ENCODE measurements at regions not wholly inside any gene's neighbourhood (a gene's known extent, or its start where the extent isn't known, plus 50 kb on each side); places are given as distances from the start of the nearest gene placed in this dataset.

- TF ChIP-seq SP1 (IDR thresholded peaks at IDR 0.05; ENCODE audit: low read depth) (no peak), SIN3A (IDR thresholded peaks at IDR 0.05; ENCODE audit: low read depth) (no peak), FOSL1 (IDR thresholded peaks at IDR 0.05; ENCODE audit: low read depth) (no peak), ZBTB33 (IDR thresholded peaks at IDR 0.05; ENCODE audit: extremely low read depth, insufficient replicate concordance, low read length) (no peak), POLR2AphosphoS5 (IDR thresholded peaks at IDR 0.05; ENCODE audit: low read depth, low read length) (no peak), MAX (IDR thresholded peaks at IDR 0.05) (no peak), YY1 (IDR thresholded peaks at IDR 0.05; ENCODE audit: extremely low read depth, insufficient replicate concordance, low read depth, low read length) (no peak)
- Histone ChIP-seq H3K4me3 (replicated peaks in 1 of 2; ENCODE audit: low read depth in 1 of 2, low read length in 2 of 2) (no peak overlapping the region), H3K9me2 (ENCODE audit: insufficient read depth) (no peaks in the 10 kb centered on the region), H3K4me2 (ENCODE audit: low read length) (peak overlapping the region; percentile 37), H2AFZ (ENCODE audit: low read depth, low read length, poor library complexity, severe bottlenecking) (no peak overlapping the region), H4K20me1 (ENCODE audit: insufficient read depth) (no peaks in the 10 kb centered on the region), H3K9ac (ENCODE audit: low read length) (no peak overlapping the region), H3K9me3 (ENCODE audit: control insufficient read depth in 1 of 2, insufficient read depth in 1 of 2, low read depth in 1 of 2, low read length in 2 of 2) (no peaks in the 10 kb centered on the region), H3K36me3 (ENCODE audit: control insufficient read depth in 1 of 2, insufficient read depth in 2 of 2, low read length in 2 of 2) (no peaks in the 10 kb centered on the region), H3K79me2 (ENCODE audit: insufficient read depth, low read length) (no peaks in the 10 kb centered on the region), H3K27ac (ENCODE audit: low read depth, low read length) (no peak overlapping the region), H3K27me3 (ENCODE audit: insufficient read depth, low read length) (peaks cover 12% of the 10 kb centered on the region; the same call in 1 of the 2 replicates), H3K4me1 (ENCODE audit: control insufficient read depth in 1 of 2, insufficient read depth in 2 of 2, low read length in 2 of 2) (peaks cover 9 to 10% of the 10 kb centered on the region in 2 experiments)
- intact Hi-C loops (cut with micrococcal nuclease), result no loop called here
- DNase-seq (ENCODE audit: low read depth, low spot score), result no peak
- BruUV-seq (replicated peaks), result no TSS peak
- no peak for ATAC-seq
- POLR2A ChIA-PET, result no interaction called here
- CTCF ChIA-PET, result no interaction called here
- RAD21 ChIA-PET (ENCODE audit: low non-redundant PET in 1 of 2, low total read pairs in 2 of 2, uncharacterized antibody in 2 of 2, unreplicated experiment in 2 of 2), result no interaction called here
Measured at GRCh38 chr6:15763364-15763763, 100.5 kb upstream of the DTNBP1 start.

GRCh38 chr6:15761045-15761502 is 98.2 kb upstream of the DTNBP1 start:
- Histone ChIP-seq H3K27me3 (ENCODE audit: insufficient read depth, low read length) (peaks cover 12% of the 10 kb centered on the region; the same call in 1 of the 2 replicates), H2AFZ (ENCODE audit: low read depth, low read length, poor library complexity, severe bottlenecking) (no peak overlapping the region), H3K36me3 (ENCODE audit: control insufficient read depth in 1 of 2, insufficient read depth in 2 of 2, low read length in 2 of 2) (no peaks in the 10 kb centered on the region), H3K4me2 (ENCODE audit: low read length) (no peak overlapping the region), H3K9me3 (ENCODE audit: control insufficient read depth in 1 of 2, insufficient read depth in 1 of 2, low read depth in 1 of 2, low read length in 2 of 2) (no peaks in the 10 kb centered on the region), H3K9ac (ENCODE audit: low read length) (no peak overlapping the region), H3K27ac (ENCODE audit: low read depth, low read length) (no peak overlapping the region), H3K4me3 (replicated peaks in 1 of 2; ENCODE audit: low read depth in 1 of 2, low read length in 2 of 2) (no peak overlapping the region), H3K9me2 (ENCODE audit: insufficient read depth) (no peaks in the 10 kb centered on the region), H3K4me1 (ENCODE audit: control insufficient read depth in 1 of 2, insufficient read depth in 2 of 2, low read length in 2 of 2) (peaks cover 9 to 10% of the 10 kb centered on the region in 2 experiments), H3K79me2 (ENCODE audit: insufficient read depth, low read length) (no peaks in the 10 kb centered on the region), H4K20me1 (ENCODE audit: insufficient read depth) (no peaks in the 10 kb centered on the region)
- ChIA-PET CTCF (no interaction called here), RAD21 (ENCODE audit: low non-redundant PET in 1 of 2, low total read pairs in 2 of 2, uncharacterized antibody in 2 of 2, unreplicated experiment in 2 of 2) (no interaction called here), POLR2A (no interaction called here)
- intact Hi-C loops (cut with micrococcal nuclease), result no loop called here
- DNase-seq (ENCODE audit: low read depth, low spot score) (no peak), ATAC-seq (no peak)
- no TSS peak for BruUV-seq (replicated peaks)
- TF ChIP-seq CBX3 (IDR thresholded peaks at IDR 0.05; ENCODE audit: low read depth), result no peak
- TF ChIP-seq EGR1 (IDR thresholded peaks at IDR 0.05; ENCODE audit: low read depth), result no peak
- no peak for TF ChIP-seq ATF3 (IDR thresholded peaks at IDR 0.05)
- no peak for TF ChIP-seq YY1 (IDR thresholded peaks at IDR 0.05; ENCODE audit: extremely low read depth, insufficient replicate concordance, low read depth, low read length)
- TF ChIP-seq TCF7L2 (IDR thresholded peaks at IDR 0.05; ENCODE audit: borderline replicate concordance, extremely low read depth, insufficient read depth, insufficient read length), result no peak
- no peak for TF ChIP-seq SRF (IDR thresholded peaks at IDR 0.05; ENCODE audit: low read depth)
- no peak for TF ChIP-seq SP1 (IDR thresholded peaks at IDR 0.05; ENCODE audit: low read depth)
- no peak for TF ChIP-seq EZH2phosphoT487 (IDR thresholded peaks at IDR 0.05; ENCODE audit: borderline replicate concordance)
- TF ChIP-seq ZBTB33 (IDR thresholded peaks at IDR 0.05; ENCODE audit: extremely low read depth, insufficient replicate concordance, low read length), result no peak
- TF ChIP-seq ZNF274 (IDR thresholded peaks at IDR 0.05; ENCODE audit: low read depth, low read length), result no peak
- no peak for TF ChIP-seq POLR2A (IDR thresholded peaks at IDR 0.05; ENCODE audit: borderline replicate concordance, extremely low read depth, insufficient read depth, insufficient read length)
- TF ChIP-seq POLR2AphosphoS5 (IDR thresholded peaks at IDR 0.05; ENCODE audit: low read depth, low read length), result no peak
- TF ChIP-seq ZFX (IDR thresholded peaks at IDR 0.05), result no peak
- TF ChIP-seq MAX (IDR thresholded peaks at IDR 0.05), result no peak
